ENCODE measurements at regions not wholly inside any gene's neighbourhood (a gene's known extent, or its start where the extent isn't known, plus 50 kb on each side); places are given as distances from the start of the nearest gene placed in this dataset.

GRCh38 chr10:4720463-4720862 is 105.5 kb upstream of the AKR1E2 start:
- H3K36me3 Mint-ChIP-seq (ENCODE audit: low read depth), result no peaks in the 10 kb centered on the region
- H3K9me3 ChIP-seq (ENCODE audit: control insufficient read depth, low read length, poor library complexity, severe bottlenecking), result no peaks in the 10 kb centered on the region
- no peak for DNase-seq
- peaks cover 33% of the 10 kb centered on the region for H3K27me3 Mint-ChIP-seq
- H3K27ac Mint-ChIP-seq, result no peak overlapping the region
- no peak overlapping the region for H3K4me3 Mint-ChIP-seq
- no peaks in the 10 kb centered on the region for H3K4me1 Mint-ChIP-seq
- no peak for ATAC-seq

GRCh38 chr10:4719671-4720070 is 106.3 kb upstream of the AKR1E2 start:
- H3K4me1 Mint-ChIP-seq, result no peaks in the 10 kb centered on the region
- ATAC-seq (no peak), DNase-seq (no peak)
- H3K36me3 Mint-ChIP-seq (ENCODE audit: low read depth), result peaks cover 4% of the 10 kb centered on the region
- no peak overlapping the region for H3K4me3 Mint-ChIP-seq
- H3K27ac Mint-ChIP-seq, result no peak overlapping the region
- peaks cover 41% of the 10 kb centered on the region for H3K27me3 Mint-ChIP-seq
- no peaks in the 10 kb centered on the region for H3K9me3 ChIP-seq (ENCODE audit: control insufficient read depth, low read length, poor library complexity, severe bottlenecking)

GRCh38 chr10:4719036-4719435 is 107.0 kb upstream of the AKR1E2 start:
- ATAC-seq, result no peak

GRCh38 chr10:4718544-4718943 is 107.5 kb upstream of the AKR1E2 start:
- no peak overlapping the region for H3K4me3 Mint-ChIP-seq
- H3K36me3 Mint-ChIP-seq (ENCODE audit: low read depth), result peaks cover 4% of the 10 kb centered on the region
- peaks cover 45% of the 10 kb centered on the region for H3K27me3 Mint-ChIP-seq
- no peaks in the 10 kb centered on the region for H3K9me3 ChIP-seq (ENCODE audit: control insufficient read depth, low read length, poor library complexity, severe bottlenecking)
- DNase-seq (no peak), ATAC-seq (no peak)
- H3K4me1 Mint-ChIP-seq, result no peaks in the 10 kb centered on the region
- H3K27ac Mint-ChIP-seq, result no peak overlapping the region

More at GRCh38 chr10:4719036-4719435, 107.0 kb upstream of the AKR1E2 start:
- H3K9me3 ChIP-seq (ENCODE audit: control insufficient read depth, low read length, poor library complexity, severe bottlenecking), result no peaks in the 10 kb centered on the region
- H3K27ac Mint-ChIP-seq, result no peak overlapping the region
- no peak overlapping the region for H3K4me3 Mint-ChIP-seq
- no peaks in the 10 kb centered on the region for H3K4me1 Mint-ChIP-seq
- no peak for DNase-seq
- H3K27me3 Mint-ChIP-seq, result peaks cover 43% of the 10 kb centered on the region
- peaks cover 4% of the 10 kb centered on the region for H3K36me3 Mint-ChIP-seq (ENCODE audit: low read depth)

GRCh38 chr10:4717670-4718069 is 108.3 kb upstream of the AKR1E2 start:
- no peak overlapping the region for H3K27ac Mint-ChIP-seq
- H3K36me3 Mint-ChIP-seq (ENCODE audit: low read depth), result peaks cover 6% of the 10 kb centered on the region
- no peaks in the 10 kb centered on the region for H3K4me1 Mint-ChIP-seq
- ATAC-seq, result no peak
- DNase-seq, result no peak
- H3K4me3 Mint-ChIP-seq, result no peak overlapping the region
- peaks cover 54% of the 10 kb centered on the region for H3K27me3 Mint-ChIP-seq
- H3K9me3 ChIP-seq (ENCODE audit: control insufficient read depth, low read length, poor library complexity, severe bottlenecking), result no peaks in the 10 kb centered on the region

- Mint-ChIP-seq H3K4me1 (peaks cover 2% of the 10 kb centered on the region), H3K27ac (no peak overlapping the region), H3K36me3 (ENCODE audit: low read depth) (peaks cover 11% of the 10 kb centered on the region), H3K27me3 (peaks cover 47% of the 10 kb centered on the region), H3K4me3 (peak overlapping the region; percentile 2)
- no peak for ATAC-seq
- no peak for DNase-seq
- no peaks in the 10 kb centered on the region for H3K9me3 ChIP-seq (ENCODE audit: control insufficient read depth, low read length, poor library complexity, severe bottlenecking)
Observed at GRCh38 chr10:4710858-4711257, 115.1 kb upstream of the AKR1E2 start.

- H3K4me1 Mint-ChIP-seq, result peaks cover 2% of the 10 kb centered on the region
- DNase-seq, result no peak
- no peak for ATAC-seq
Observed at GRCh38 chr10:4708123-4708759, 117.8 kb upstream of the AKR1E2 start.

GRCh38 chr10:4707221-4707620 is 118.8 kb upstream of the AKR1E2 start:
- peaks cover under 1% of the 10 kb centered on the region for H3K36me3 Mint-ChIP-seq (ENCODE audit: low read depth)
- H3K27ac Mint-ChIP-seq, result no peak overlapping the region
- no peaks in the 10 kb centered on the region for H3K9me3 ChIP-seq (ENCODE audit: control insufficient read depth, low read length, poor library complexity, severe bottlenecking)
- no peak for DNase-seq
- H3K4me1 Mint-ChIP-seq, result peaks cover 2% of the 10 kb centered on the region
- peaks cover 29% of the 10 kb centered on the region for H3K27me3 Mint-ChIP-seq
- no peak for ATAC-seq
- no peak overlapping the region for H3K4me3 Mint-ChIP-seq

More at GRCh38 chr10:4708123-4708759, 117.8 kb upstream of the AKR1E2 start:
- Mint-ChIP-seq H3K27ac (no peak overlapping the region), H3K27me3 (peaks cover 39% of the 10 kb centered on the region), H3K36me3 (ENCODE audit: low read depth) (peaks cover 6% of the 10 kb centered on the region), H3K4me3 (no peak overlapping the region)
- H3K9me3 ChIP-seq (ENCODE audit: control insufficient read depth, low read length, poor library complexity, severe bottlenecking), result no peaks in the 10 kb centered on the region

GRCh38 chr10:4704034-4704545 is 121.9 kb upstream of the AKR1E2 start:
- DNase-seq (no peak), ATAC-seq (no peak)
- no peak overlapping the region for H3K27ac Mint-ChIP-seq
- H3K4me1 Mint-ChIP-seq, result no peaks in the 10 kb centered on the region
- no peaks in the 10 kb centered on the region for H3K36me3 Mint-ChIP-seq (ENCODE audit: low read depth)
- peaks cover 29% of the 10 kb centered on the region for H3K27me3 Mint-ChIP-seq
- no peaks in the 10 kb centered on the region for H3K9me3 ChIP-seq (ENCODE audit: control insufficient read depth, low read length, poor library complexity, severe bottlenecking)
- no peak overlapping the region for H3K4me3 Mint-ChIP-seq

- no peak for ATAC-seq
- H3K4me3 Mint-ChIP-seq, result no peak overlapping the region
- H3K9me3 ChIP-seq (ENCODE audit: control insufficient read depth, low read length, poor library complexity, severe bottlenecking), result no peaks in the 10 kb centered on the region
- DNase-seq, result no peak
- H3K27me3 Mint-ChIP-seq, result peaks cover 18% of the 10 kb centered on the region
- peaks cover 2% of the 10 kb centered on the region for H3K36me3 Mint-ChIP-seq (ENCODE audit: low read depth)
- H3K4me1 Mint-ChIP-seq, result no peaks in the 10 kb centered on the region
- H3K27ac Mint-ChIP-seq, result no peak overlapping the region
Observed at GRCh38 chr10:4701016-4701415, 125.0 kb upstream of the AKR1E2 start.

GRCh38 chr10:4699950-4700730 is 125.9 kb upstream of the AKR1E2 start:
- no peak overlapping the region for H3K27ac Mint-ChIP-seq
- H3K4me1 Mint-ChIP-seq, result no peaks in the 10 kb centered on the region
- peaks cover 2% of the 10 kb centered on the region for H3K36me3 Mint-ChIP-seq (ENCODE audit: low read depth)
- DNase-seq (no peak), ATAC-seq (no peak)
- no peak overlapping the region for H3K4me3 Mint-ChIP-seq
- peaks cover 13% of the 10 kb centered on the region for H3K27me3 Mint-ChIP-seq
- no peaks in the 10 kb centered on the region for H3K9me3 ChIP-seq (ENCODE audit: control insufficient read depth, low read length, poor library complexity, severe bottlenecking)

GRCh38 chr10:4698075-4698474 is 127.9 kb upstream of the AKR1E2 start:
- ATAC-seq, result no peak
- Mint-ChIP-seq H3K27ac (no peak overlapping the region), H3K4me1 (no peaks in the 10 kb centered on the region)

GRCh38 chr10:4696186-4696585 is 129.8 kb upstream of the AKR1E2 start:
- no peak overlapping the region for H3K4me3 Mint-ChIP-seq
- peaks cover 3% of the 10 kb centered on the region for H3K9me3 ChIP-seq (ENCODE audit: control insufficient read depth, low read length, poor library complexity, severe bottlenecking)

More at GRCh38 chr10:4698075-4698474, 127.9 kb upstream of the AKR1E2 start:
- peaks cover 3% of the 10 kb centered on the region for H3K9me3 ChIP-seq (ENCODE audit: control insufficient read depth, low read length, poor library complexity, severe bottlenecking)
- H3K36me3 Mint-ChIP-seq (ENCODE audit: low read depth), result peaks cover 2% of the 10 kb centered on the region
- H3K4me3 Mint-ChIP-seq, result no peak overlapping the region
- DNase-seq, result no peak
- H3K27me3 Mint-ChIP-seq, result peaks cover 8% of the 10 kb centered on the region

More at GRCh38 chr10:4696186-4696585, 129.8 kb upstream of the AKR1E2 start:
- DNase-seq (no peak), ATAC-seq (no peak)
- Mint-ChIP-seq H3K27me3 (peaks cover 8% of the 10 kb centered on the region), H3K4me1 (no peaks in the 10 kb centered on the region), H3K36me3 (ENCODE audit: low read depth) (peaks cover 2% of the 10 kb centered on the region), H3K27ac (no peak overlapping the region)
